K562 (cell line): ENCODE measurements at regions not wholly inside any gene's neighbourhood (a gene's known extent, or its start where the extent isn't known, plus 50 kb on each side); places are given as distances from the start of the nearest gene placed in this dataset.

Experiments used
- ATAC-seq: fragments of 200-7000 bp; cut with Tn5 transposase; 3 replicates; pipeline ENCODE4 v1.9.1; 2020; ENCODE audit warnings: moderate library complexity
- BruUV-seq: library from RNA; stranded (reverse); fragments of 400-500 nt; replicated peaks from 2 replicates; lab custom pipeline; 2021; lab: Mats Ljungman, UMichigan
- CTCF ChIA-PET: fragments of 300-600 bp; formaldehyde crosslinking; extraction: SDS; loops from one replicate; lab custom pipeline; 2021; ENCODE audit warnings: low intra/inter-chr PET ratio; lab: Yijun Ruan, JAX
- POLR2A ChIA-PET: fragments of 300-600, 350-650 bp; sonication (Branson Sonifier 250); formaldehyde crosslinking; extraction: SDS; loops from one replicate; lab custom pipeline; 2021; ENCODE audit warnings: antibody characterized with exemption, inconsistent platforms; lab: Yijun Ruan, JAX
- DNase-seq, 4 experiments: peaks; one replicate each; pipeline versions ENCODE4 v3.0.0 to v3.0.0-alpha.2; 2011 to 2018; ENCODE audit warnings: low spot score in 3 of 4, mixed read lengths in 3 of 4; ENCODE audit errors: extremely low read depth in 1 of 4
- FAIRE-seq: peaks from 2 replicates; lab custom pipeline; 2011; peaks lifted over from hg19 to GRCh38; lab: Jason Lieb, UNC
- H2AFZ ChIP-seq: 2 replicates; pipeline ENCODE4 v1.6.0; 2011; ENCODE audit warnings: low read depth, low read length, control low read depth, inconsistent platforms
- H3K27ac ChIP-seq: fragments of 200-600 bp; 3 replicates; pipeline ENCODE4 v1.8.0; 2011; ENCODE audit warnings: low read depth, mild to moderate bottlenecking, control low read depth, inconsistent platforms, low read length, moderate library complexity, mixed read lengths; ENCODE audit errors: extremely low read depth
- H3K27me3 ChIP-seq, 2 experiments: fragments of 300-600 bp in 1 of 2; 2 replicates in 1 of 2; 3 replicates in 1 of 2; pipeline versions ENCODE4 v1.6.0 to v1.8.0; 2011; ENCODE audit warnings: inconsistent platforms in 2 of 2, low read length in 2 of 2, mild to moderate bottlenecking in 1 of 2, mixed read lengths in 1 of 2, moderate library complexity in 1 of 2; ENCODE audit not compliant: control insufficient read depth in 2 of 2, insufficient read depth in 2 of 2
- H3K36me3 ChIP-seq: fragments of 300-600 bp; 3 replicates; pipeline ENCODE4 v1.8.0; 2011; ENCODE audit warnings: mild to moderate bottlenecking, low read length, inconsistent platforms; ENCODE audit not compliant: control insufficient read depth, insufficient read depth
- H3K4me1 ChIP-seq, 2 experiments: fragments of 200-600 bp in 1 of 2; replicated peaks in 1 of 2; 2 replicates in 1 of 2; 3 replicates in 1 of 2; pipeline versions ENCODE4 v1.5.1 to v1.8.0; 2011; ENCODE audit warnings: inconsistent platforms in 2 of 2, low read length in 2 of 2, mild to moderate bottlenecking in 1 of 2, mixed read lengths in 1 of 2, moderate library complexity in 1 of 2; ENCODE audit not compliant: control insufficient read depth in 2 of 2, insufficient read depth in 2 of 2
- H3K4me2 ChIP-seq: 2 replicates; pipeline ENCODE4 v1.6.1; 2011; ENCODE audit warnings: low read length, control low read depth, inconsistent platforms, mixed read lengths; ENCODE audit not compliant: insufficient read depth
- H3K4me3 ChIP-seq: fragments of 200-600 bp; sonication (generic), shearing (Covaris generic); 2 replicates; pipeline ENCODE4 v1.5.1; 2016; ENCODE audit warnings: control low read depth, inconsistent platforms
- H3K79me2 ChIP-seq: fragments of 200-600 bp; 3 replicates; pipeline ENCODE4 v1.8.0; 2011; ENCODE audit warnings: low read length, inconsistent platforms; ENCODE audit not compliant: control insufficient read depth, insufficient read depth
- H3K9ac ChIP-seq, 2 experiments: 2 replicates each; pipeline versions ENCODE4 v1.6.0 to v1.6.1; 2011; ENCODE audit warnings: low read depth in 2 of 2, low read length in 2 of 2, control low read depth in 1 of 2, inconsistent platforms in 1 of 2, mild to moderate bottlenecking in 1 of 2, mixed read lengths in 1 of 2; ENCODE audit not compliant: insufficient read depth in 1 of 2
- H3K9me1 ChIP-seq: one replicate; pipeline ENCODE4 v1.6.0; 2011; ENCODE audit warnings: inconsistent platforms, mild to moderate bottlenecking, low read length, moderate library complexity; ENCODE audit not compliant: control insufficient read depth, insufficient read depth
- H3K9me3 ChIP-seq: replicated peaks from 2 replicates; pipeline ENCODE4 v1.5.1; 2011; ENCODE audit warnings: low read depth, low read length, inconsistent platforms; ENCODE audit not compliant: control insufficient read depth, insufficient read depth
- H4K20me1 ChIP-seq: replicated peaks from 2 replicates; pipeline ENCODE4 v1.6.1; 2011; ENCODE audit warnings: low read length, inconsistent platforms, mixed read lengths; ENCODE audit not compliant: control insufficient read depth, insufficient read depth
- ARID1B ChIP-seq: fragments of 450-650 bp; IDR thresholded peaks from 2 replicates; pipeline ENCODE4 v1.6.1; 2016; ENCODE audit warnings: antibody characterized with exemption, mild to moderate bottlenecking, inconsistent platforms
- MCM2 ChIP-seq: fragments of 450-650 bp; IDR thresholded peaks from 2 replicates; pipeline ENCODE4 v1.6.1; 2017; ENCODE audit warnings: low read depth, mild to moderate bottlenecking
- ZBTB17 ChIP-seq: fragments of 450-650 bp; formaldehyde crosslinking; IDR thresholded peaks from 2 replicates; pipeline ENCODE4 v1.4.0; 2020; ENCODE audit warnings: mild to moderate bottlenecking
- ZNF766 ChIP-seq: fragments of 200-800 bp; sonication (Bioruptor generic); conservative IDR thresholded peaks from 2 replicates; pipeline ENCODE4 v1.6.1; 2016; ENCODE audit warnings: missing genetic modification characterization, missing compliant biosample characterization
- WGBS: fragments of 100-300 bp; shearing (Covaris generic); methylation state at CpG from one replicate; pipeline ENCODE4 v1.1.6; 2016; ENCODE audit warnings: low coverage, mixed read lengths; ENCODE audit not compliant: insufficient coverage; ENCODE audit errors: missing lambda C conversion rate; 5-methylcytosine and 5-hydroxymethylcytosine counted together
- in situ Hi-C: fragments of 300-500 bp; cut with MboI; formaldehyde crosslinking; loops from 4 replicates; pipeline ENCODE4 v1.15.0; 2018; ENCODE audit warnings: inconsistent platforms, mixed read lengths
- intact Hi-C: fragments of 100-400 bp; cut with micrococcal nuclease; formaldehyde crosslinking; loops from 2 replicates; pipeline ENCODE4 v1.14.2; 2022
- TF ChIP-seq, protein P1 (sequence below): fragments of 150-350 bp; conservative IDR thresholded peaks from 2 replicates; pipeline ENCODE4 v1.6.1; 2014; ENCODE audit warnings: low read length

DNA sequence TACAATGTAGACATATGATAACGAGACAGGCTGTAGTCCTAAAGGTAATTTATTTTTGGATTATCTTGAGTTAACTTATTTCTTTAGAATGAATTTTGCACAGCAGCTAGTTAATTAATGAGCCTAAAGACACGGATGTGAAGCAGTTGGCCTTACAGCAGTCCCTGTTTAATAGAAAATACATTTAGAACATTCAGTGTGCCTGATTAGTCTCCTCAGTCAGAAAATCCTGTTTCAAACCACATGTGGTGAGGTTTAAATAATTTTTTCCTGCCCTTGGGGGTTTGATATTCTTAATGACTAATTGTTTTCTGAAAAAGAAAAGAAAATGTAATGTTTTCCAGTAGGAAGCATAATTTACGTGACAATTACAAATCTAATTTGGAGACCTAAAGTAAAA lies 494.2 kb upstream of the CDH8 start:
- in situ Hi-C loops (no loop called here), intact Hi-C loops (no loop called here)
- Histone ChIP-seq H3K9me3 (no peaks in the 10 kb centered on the region), H3K4me3 (no peak overlapping the region), H3K9ac (no peak overlapping the region)
- BruUV-seq: no TSS peak
- TF ChIP-seq MCM2 (no peak), ZNF766 (CRISPR knock-in tag) (no peak), ARID1B (no peak)
- TF ChIP-seq, all 486 proteins: peak for 0
- no peaks in the 10 kb centered on the region for H3K9me1 ChIP-seq
- no peak for DNase-seq
- no peak overlapping the region for H3K27ac ChIP-seq
- no peaks in the 10 kb centered on the region for H3K4me1 ChIP-seq
- CTCF ChIA-PET: no interaction called here
- POLR2A ChIA-PET: no interaction called here
- no peaks in the 10 kb centered on the region for H3K27me3 ChIP-seq
- H4K20me1 ChIP-seq: no peaks in the 10 kb centered on the region
- no peak overlapping the region for H2AFZ ChIP-seq
- ATAC-seq: no peak
- WGBS: 0% methylated on average over 3 of the region's 3 CpGs
- no peaks in the 10 kb centered on the region for H3K79me2 ChIP-seq
- no peak for FAIRE-seq
- H3K4me2 ChIP-seq: no peak overlapping the region
- H3K36me3 ChIP-seq: no peaks in the 10 kb centered on the region

DNA sequence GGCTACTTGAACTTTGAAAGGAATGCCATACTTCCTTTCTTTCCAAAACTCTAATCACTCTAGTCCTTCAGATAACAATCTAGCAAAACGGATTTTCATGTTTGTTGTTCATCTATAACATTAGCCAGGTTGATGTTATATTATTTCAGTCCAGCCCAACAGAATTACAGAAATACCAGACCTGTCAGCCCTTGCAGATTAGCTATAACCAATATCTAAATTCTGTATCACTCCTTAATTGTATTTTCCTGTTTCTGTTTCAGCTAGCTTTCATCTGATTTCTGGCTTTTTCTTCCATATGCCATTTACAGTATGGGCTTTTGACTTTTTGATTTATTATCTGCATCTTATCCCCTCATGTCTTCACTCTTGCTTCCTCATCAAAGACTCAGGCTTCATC lies 479.8 kb upstream of the CDH8 start:
- Histone ChIP-seq H3K4me1 (no peaks in the 10 kb centered on the region), H2AFZ (no peak overlapping the region), H3K27ac (no peak overlapping the region), H3K9me1 (no peaks in the 10 kb centered on the region), H3K36me3 (no peaks in the 10 kb centered on the region), H3K4me3 (no peak overlapping the region), H3K9ac (no peak overlapping the region), H3K27me3 (no peaks in the 10 kb centered on the region), H3K4me2 (no peak overlapping the region), H3K79me2 (no peaks in the 10 kb centered on the region), H3K9me3 (no peaks in the 10 kb centered on the region; the same call in 1 of the 2 replicates), H4K20me1 (no peaks in the 10 kb centered on the region)
- FAIRE-seq (no peak), ATAC-seq (no peak), DNase-seq (no peak)
- ChIA-PET CTCF (no interaction called here), POLR2A (no interaction called here)
- WGBS: 0% methylated on average over 1 of the region's 1 CpG
- no TSS peak for BruUV-seq
- intact Hi-C loops: no loop called here
- in situ Hi-C loops: no loop called here
- TF ChIP-seq, protein P1, sequence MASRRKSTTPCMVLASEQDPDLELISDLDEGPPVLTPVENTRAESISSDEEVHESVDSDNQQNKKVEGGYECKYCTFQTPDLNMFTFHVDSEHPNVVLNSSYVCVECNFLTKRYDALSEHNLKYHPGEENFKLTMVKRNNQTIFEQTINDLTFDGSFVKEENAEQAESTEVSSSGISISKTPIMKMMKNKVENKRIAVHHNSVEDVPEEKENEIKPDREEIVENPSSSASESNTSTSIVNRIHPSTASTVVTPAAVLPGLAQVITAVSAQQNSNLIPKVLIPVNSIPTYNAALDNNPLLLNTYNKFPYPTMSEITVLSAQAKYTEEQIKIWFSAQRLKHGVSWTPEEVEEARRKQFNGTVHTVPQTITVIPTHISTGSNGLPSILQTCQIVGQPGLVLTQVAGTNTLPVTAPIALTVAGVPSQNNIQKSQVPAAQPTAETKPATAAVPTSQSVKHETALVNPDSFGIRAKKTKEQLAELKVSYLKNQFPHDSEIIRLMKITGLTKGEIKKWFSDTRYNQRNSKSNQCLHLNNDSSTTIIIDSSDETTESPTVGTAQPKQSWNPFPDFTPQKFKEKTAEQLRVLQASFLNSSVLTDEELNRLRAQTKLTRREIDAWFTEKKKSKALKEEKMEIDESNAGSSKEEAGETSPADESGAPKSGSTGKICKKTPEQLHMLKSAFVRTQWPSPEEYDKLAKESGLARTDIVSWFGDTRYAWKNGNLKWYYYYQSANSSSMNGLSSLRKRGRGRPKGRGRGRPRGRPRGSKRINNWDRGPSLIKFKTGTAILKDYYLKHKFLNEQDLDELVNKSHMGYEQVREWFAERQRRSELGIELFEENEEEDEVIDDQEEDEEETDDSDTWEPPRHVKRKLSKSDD: no peak
- no peak for TF ChIP-seq ZBTB17 (CRISPR knock-in tag)
